Right lobe of liver (tissue), 6 donors: ENCODE measurements at regions not wholly inside any gene's neighbourhood (a gene's known extent, or its start where the extent isn't known, plus 50 kb on each side); places are given as distances from the start of the nearest gene placed in this dataset.

Experiments used
- ATAC-seq, 4 donors: fragments of 200-7000 bp; cut with Tn5 transposase; one replicate each; pipeline ENCODE4 v1.9.1; 2020; ENCODE audit warnings: mild to moderate bottlenecking in 4 of 4, moderate library complexity in 4 of 4
- DNase-seq, 3 donors: peaks; one replicate each; pipeline ENCODE4 v3.0.0-alpha.2; 2020
- H3K27ac ChIP-seq, 3 donors: fragments of 200-600 bp; one replicate each; pipeline ENCODE4 v1.8.0; 2022
- H3K27me3 ChIP-seq, 2 donors: fragments of 200-600 bp; one replicate each; pipeline ENCODE4 v1.8.0; 2022
- H3K36me3 ChIP-seq, 4 donors: fragments of 200-600 bp; sonication (generic) in 1 of 4; one replicate each; pipeline versions ENCODE4 v1.5.1 to v1.8.0; 2017 to 2022; ENCODE audit warnings: control low read depth in 1 of 4
- H3K4me1 ChIP-seq, 4 donors: fragments of 200-600 bp; sonication (generic) in 1 of 4; one replicate each; pipeline versions ENCODE4 v1.5.1 to v1.8.0; 2017 to 2022; ENCODE audit warnings: control low read depth in 1 of 4
- H3K4me3 ChIP-seq, 3 donors: fragments of 200-600 bp; one replicate each; pipeline ENCODE4 v1.8.0; 2022
- H3K9me3 ChIP-seq, 4 donors: fragments of 200-600 bp; sonication (generic) in 1 of 4; one replicate each; pipeline versions ENCODE4 v1.5.1 to v1.8.0; 2017 to 2022; ENCODE audit warnings: control low read depth in 1 of 4
- CTCF ChIP-seq, 4 donors: fragments of 200-600 bp in 3 of 4; fragments of 450-650 bp in 1 of 4; IDR thresholded peaks; one replicate each; pipeline versions ENCODE4 v1.5.1 to v1.8.0; 2016 to 2022; ENCODE audit warnings: antibody characterized with exemption in 4 of 4, mild to moderate bottlenecking in 2 of 4
- POLR2A ChIP-seq: fragments of 450-650 bp; IDR thresholded peaks from one replicate; pipeline ENCODE4 v1.6.1; 2017; ENCODE audit warnings: antibody characterized with exemption, mild to moderate bottlenecking
- WGBS: methylation state at CpG from one replicate; pipeline ENCODE4 v1.1.6; 2018; ENCODE audit warnings: low coverage, low lambda C conversion rate; ENCODE audit not compliant: insufficient coverage; ENCODE audit errors: missing lambda C conversion rate; 5-methylcytosine and 5-hydroxymethylcytosine counted together
- intact Hi-C, 2 donors: fragments of 100-400 bp; cut with DNase I; formaldehyde crosslinking; loops; one replicate each; pipeline versions ENCODE4 v1.11.2 to v1.14.1; 2022
- donor health status: DM: no; HTN: yes; CAD: no.
- donor health status: DM: no; HTN: no; CAD: no.
- donor health status: DM: no; HTN: no; CAD: no.
- donor health status: DM: no; HTN: yes; CAD: no.
- donor health status: DM: no; HTN: yes; CAD: no.

GRCh38 chr1:94642617-94643321, 101.2 kb upstream of the F3 start:
- Histone ChIP-seq H3K27ac (no peak overlapping the region), H3K9me3 (no peaks in the 10 kb centered on the region), H3K4me1 (no peaks in the 10 kb centered on the region), H3K27me3 (no peaks in the 10 kb centered on the region), H3K36me3 (no peaks in the 10 kb centered on the region), H3K4me3 (no peak overlapping the region)
- TF ChIP-seq CTCF (IDR thresholded peaks at IDR 0.05) (no peak), POLR2A (no peak)
- intact Hi-C loops: no loop called here
- DNase-seq: no peak
- WGBS: 81% methylated on average over 6 of the region's 6 CpGs
- no peak for ATAC-seq

GRCh38 chr1:94641990-94642389, 100.4 kb upstream of the F3 start:
- WGBS: 70% methylated on average over 6 of the region's 6 CpGs
- Histone ChIP-seq H3K9me3 (no peaks in the 10 kb centered on the region), H3K4me3 (no peak overlapping the region), H3K27ac (no peak overlapping the region), H3K36me3 (no peaks in the 10 kb centered on the region), H3K4me1 (no peaks in the 10 kb centered on the region), H3K27me3 (no peaks in the 10 kb centered on the region)
- TF ChIP-seq CTCF (IDR thresholded peaks at IDR 0.05) (no peak), POLR2A (no peak)
- DNase-seq: no peak
- ATAC-seq: no peak
- intact Hi-C loops: no loop called here

GRCh38 chr1:94640125-94640524, 98.6 kb upstream of the F3 start:
- no peak for ATAC-seq
- no peak for TF ChIP-seq CTCF (IDR thresholded peaks at IDR 0.05)
- no peak for TF ChIP-seq POLR2A
- Histone ChIP-seq H3K4me1 (no peaks in the 10 kb centered on the region), H3K27ac (no peak overlapping the region), H3K4me3 (no peak overlapping the region), H3K9me3 (no peaks in the 10 kb centered on the region), H3K36me3 (no peaks in the 10 kb centered on the region), H3K27me3 (no peaks in the 10 kb centered on the region)
- intact Hi-C loops: no loop called here
- DNase-seq: no peak
- WGBS: 82% methylated on average over 2 of the region's 2 CpGs

GRCh38 chr1:94637121-94637520, 95.6 kb upstream of the F3 start:
- no peak overlapping the region for H3K4me3 ChIP-seq
- no peaks in the 10 kb centered on the region for H3K27me3 ChIP-seq
- no peak for DNase-seq
- no peaks in the 10 kb centered on the region for H3K9me3 ChIP-seq
- intact Hi-C loops: no loop called here
- H3K27ac ChIP-seq: no peak overlapping the region
- TF ChIP-seq POLR2A: no peak
- no peak for TF ChIP-seq CTCF (IDR thresholded peaks at IDR 0.05)
- H3K4me1 ChIP-seq: no peaks in the 10 kb centered on the region
- 75% methylated on average over 3 of the region's 3 CpGs for WGBS
- H3K36me3 ChIP-seq: no peaks in the 10 kb centered on the region
- no peak for ATAC-seq

GRCh38 chr1:94636624-94637023, 95.1 kb upstream of the F3 start:
- no peak overlapping the region for H3K4me3 ChIP-seq
- DNase-seq: no peak
- H3K27me3 ChIP-seq: no peaks in the 10 kb centered on the region
- WGBS: 53% methylated on average over 3 of the region's 3 CpGs
- H3K27ac ChIP-seq: no peak overlapping the region
- H3K36me3 ChIP-seq: no peaks in the 10 kb centered on the region
- TF ChIP-seq POLR2A (no peak), CTCF (IDR thresholded peaks at IDR 0.05) (no peak)
- no peaks in the 10 kb centered on the region for H3K9me3 ChIP-seq
- no peaks in the 10 kb centered on the region for H3K4me1 ChIP-seq
- intact Hi-C loops: no loop called here
- ATAC-seq: no peak
